Activated naive CD8-positive, alpha-beta T cell treated with anti-CD3 and anti-CD28 coated beads, Interleukin-2, amount 10 ng/mL, durations not matched to agents 7 days and 5 days (primary cell): ENCODE measurements at regions not wholly inside any gene's neighbourhood (a gene's known extent, or its start where the extent isn't known, plus 50 kb on each side); places are given as distances from the start of the nearest gene placed in this dataset.

ENCODE experiments used
- ATAC-seq: fragments of 150-1000 bp; cut with Tn5 transposase; one replicate; pipeline ENCODE4 v1.10.0; 2021; ENCODE audit warnings: low read depth, moderate library complexity
- POLR2A ChIA-PET: fragments of 350-600 bp; sonication (Branson Sonifier 250); formaldehyde crosslinking; loops from one replicate; lab custom pipeline; 2021; ENCODE audit warnings: antibody characterized with exemption; lab: Charles Lee
- DNase-seq: peaks from one replicate; pipeline ENCODE4 v3.0.0; 2021
- H3K27ac Mint-ChIP-seq: one replicate; pipeline ENCODE4 v1.8.0; 2022; ENCODE audit warnings: mild to moderate bottlenecking, mixed read lengths
- H3K27me3 Mint-ChIP-seq: one replicate; pipeline ENCODE4 v1.8.0; 2022; ENCODE audit warnings: mild to moderate bottlenecking, moderate library complexity, mixed read lengths
- H3K36me3 Mint-ChIP-seq: one replicate; pipeline ENCODE4 v1.8.0; 2021; ENCODE audit warnings: mild to moderate bottlenecking, mixed read lengths
- H3K4me1 Mint-ChIP-seq: one replicate; pipeline ENCODE4 v1.8.0; 2021; ENCODE audit warnings: mixed read lengths
- H3K4me3 Mint-ChIP-seq: one replicate; pipeline ENCODE4 v1.8.0; 2022; ENCODE audit warnings: mild to moderate bottlenecking, moderate library complexity, mixed read lengths
- H3K9me3 Mint-ChIP-seq: one replicate; pipeline ENCODE4 v1.8.0; 2021; ENCODE audit warnings: mixed read lengths

GRCh38 chr18:4593459-4593858 lies 138.4 kb upstream of the DLGAP1 start:
- Mint-ChIP-seq H3K9me3 (peaks cover 3% of the 10 kb centered on the region), H3K4me3 (no peak overlapping the region), H3K27ac (no peak overlapping the region), H3K27me3 (no peaks in the 10 kb centered on the region), H3K36me3 (no peaks in the 10 kb centered on the region), H3K4me1 (no peaks in the 10 kb centered on the region)
- DNase-seq (no peak), ATAC-seq (no peak)
- POLR2A ChIA-PET = no interaction called here

GRCh38 chr18:4589056-4589800 lies 134.1 kb upstream of the DLGAP1 start:
- Mint-ChIP-seq H3K4me3 (no peak overlapping the region), H3K9me3 (peaks cover 3% of the 10 kb centered on the region), H3K27ac (no peak overlapping the region), H3K4me1 (no peaks in the 10 kb centered on the region), H3K27me3 (no peaks in the 10 kb centered on the region), H3K36me3 (no peaks in the 10 kb centered on the region)
- no peak for ATAC-seq
- no peak for DNase-seq
- POLR2A ChIA-PET = no interaction called here

GRCh38 chr18:4587204-4587603 lies 132.1 kb upstream of the DLGAP1 start:
- H3K27ac Mint-ChIP-seq = no peak overlapping the region
- no peaks in the 10 kb centered on the region for H3K27me3 Mint-ChIP-seq
- POLR2A ChIA-PET = no interaction called here
- no peaks in the 10 kb centered on the region for H3K36me3 Mint-ChIP-seq
- H3K4me3 Mint-ChIP-seq = no peak overlapping the region
- DNase-seq (no peak), ATAC-seq (no peak)
- no peaks in the 10 kb centered on the region for H3K4me1 Mint-ChIP-seq
- peaks cover 3% of the 10 kb centered on the region for H3K9me3 Mint-ChIP-seq

DNA sequence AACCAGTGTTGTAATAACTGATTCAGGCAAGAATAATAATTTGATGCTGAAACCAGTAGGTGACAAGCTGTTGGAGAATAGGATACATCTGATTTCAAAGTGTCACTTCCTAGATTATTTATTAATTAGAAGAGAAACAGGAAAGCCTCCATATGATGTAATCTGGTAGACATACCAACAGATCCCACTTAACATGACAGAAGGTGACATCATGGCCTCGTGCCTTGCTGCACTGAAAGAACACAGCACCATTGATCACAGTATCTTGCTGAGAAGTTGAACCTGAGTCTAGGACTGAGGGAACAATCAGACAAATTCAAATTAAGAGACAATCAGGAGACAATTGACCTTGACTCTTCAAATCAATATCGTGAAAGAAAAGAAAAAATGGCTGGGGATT lies 131.6 kb upstream of the DLGAP1 start:
- no peaks in the 10 kb centered on the region for H3K36me3 Mint-ChIP-seq
- POLR2A ChIA-PET = no interaction called here
- H3K27me3 Mint-ChIP-seq = no peaks in the 10 kb centered on the region
- no peak overlapping the region for H3K27ac Mint-ChIP-seq
- ATAC-seq (no peak), DNase-seq (no peak)
- H3K9me3 Mint-ChIP-seq = peaks cover 6% of the 10 kb centered on the region
- H3K4me1 Mint-ChIP-seq = no peaks in the 10 kb centered on the region
- H3K4me3 Mint-ChIP-seq = no peak overlapping the region

GRCh38 chr18:4582431-4583335 lies 127.6 kb upstream of the DLGAP1 start:
- peaks cover 5% of the 10 kb centered on the region for H3K9me3 Mint-ChIP-seq
- no peak overlapping the region for H3K27ac Mint-ChIP-seq

DNA sequence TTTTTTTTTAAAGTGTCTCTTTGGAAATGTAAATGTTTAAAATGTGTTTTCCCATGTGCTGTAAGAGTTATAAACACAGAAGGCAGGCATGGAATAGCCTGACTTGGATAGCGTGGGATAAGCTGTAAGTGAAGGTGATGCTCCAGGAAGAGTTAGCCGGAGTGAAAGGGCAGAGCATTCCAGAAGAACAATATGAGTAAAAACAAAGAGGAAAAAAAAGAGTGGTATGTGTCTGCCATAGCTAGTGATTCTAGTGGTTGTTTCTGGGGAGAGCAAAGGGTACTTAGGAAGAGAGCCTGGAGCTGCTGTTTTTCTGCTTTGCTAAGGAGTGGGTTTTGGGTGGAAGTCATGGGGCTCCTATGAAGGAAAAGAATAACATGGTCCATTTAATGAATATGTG lies 126.9 kb upstream of the DLGAP1 start:
- DNase-seq (no peak), ATAC-seq (no peak)
- H3K27me3 Mint-ChIP-seq = no peaks in the 10 kb centered on the region
- H3K4me3 Mint-ChIP-seq = no peak overlapping the region
- no peak overlapping the region for H3K27ac Mint-ChIP-seq
- no peaks in the 10 kb centered on the region for H3K36me3 Mint-ChIP-seq
- H3K9me3 Mint-ChIP-seq = peaks cover 7% of the 10 kb centered on the region
- no peaks in the 10 kb centered on the region for H3K4me1 Mint-ChIP-seq
- POLR2A ChIA-PET = no interaction called here

More at GRCh38 chr18:4582431-4583335, 127.6 kb upstream of the DLGAP1 start:
- no peak for ATAC-seq
- Mint-ChIP-seq H3K4me1 (no peaks in the 10 kb centered on the region), H3K4me3 (no peak overlapping the region), H3K36me3 (no peaks in the 10 kb centered on the region), H3K27me3 (no peaks in the 10 kb centered on the region)
- DNase-seq = no peak
- POLR2A ChIA-PET = no interaction called here

- H3K4me1 Mint-ChIP-seq = no peaks in the 10 kb centered on the region
- no peak overlapping the region for H3K27ac Mint-ChIP-seq
- no peaks in the 10 kb centered on the region for H3K27me3 Mint-ChIP-seq
- DNase-seq = no peak
- H3K9me3 Mint-ChIP-seq = peaks cover 11% of the 10 kb centered on the region
- no peak overlapping the region for H3K4me3 Mint-ChIP-seq
- no peaks in the 10 kb centered on the region for H3K36me3 Mint-ChIP-seq
- ATAC-seq = no peak
- POLR2A ChIA-PET = no interaction called here
Observed at GRCh38 chr18:4578449-4578848, 123.3 kb upstream of the DLGAP1 start.

GRCh38 chr18:4573735-4574134 lies 118.6 kb upstream of the DLGAP1 start:
- ATAC-seq = no peak
- Mint-ChIP-seq H3K27ac (no peak overlapping the region), H3K9me3 (peaks cover 11% of the 10 kb centered on the region)

DNA sequence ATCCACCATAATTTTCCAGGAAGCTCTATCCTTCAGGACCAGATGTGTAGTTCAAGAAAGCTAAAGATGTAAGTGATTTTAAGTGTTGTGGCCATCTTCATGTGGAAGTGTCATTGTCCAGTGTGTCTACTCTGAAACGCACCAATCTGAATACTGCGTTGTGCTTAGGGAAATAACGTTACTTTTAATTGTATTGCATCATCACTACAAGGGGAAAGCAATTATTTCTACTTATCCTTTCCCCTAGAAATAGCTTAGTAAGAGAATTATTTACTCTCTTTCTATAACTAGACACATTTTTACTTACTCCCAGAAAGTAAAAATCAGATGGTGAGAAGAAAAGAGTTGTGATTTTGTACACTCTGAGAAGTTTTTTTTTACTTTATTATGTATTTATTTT lies 102.4 kb upstream of the DLGAP1 start:
- H3K4me1 Mint-ChIP-seq = no peaks in the 10 kb centered on the region
- H3K27ac Mint-ChIP-seq = no peak overlapping the region
- peaks cover 7% of the 10 kb centered on the region for H3K9me3 Mint-ChIP-seq
- no peaks in the 10 kb centered on the region for H3K36me3 Mint-ChIP-seq
- no peak for ATAC-seq
- H3K27me3 Mint-ChIP-seq = no peaks in the 10 kb centered on the region
- POLR2A ChIA-PET = no interaction called here
- DNase-seq = no peak
- H3K4me3 Mint-ChIP-seq = no peak overlapping the region

More at GRCh38 chr18:4573735-4574134, 118.6 kb upstream of the DLGAP1 start:
- H3K36me3 Mint-ChIP-seq = no peaks in the 10 kb centered on the region
- H3K4me1 Mint-ChIP-seq = no peaks in the 10 kb centered on the region
- POLR2A ChIA-PET = no interaction called here
- H3K27me3 Mint-ChIP-seq = no peaks in the 10 kb centered on the region
- DNase-seq = no peak
- no peak overlapping the region for H3K4me3 Mint-ChIP-seq

GRCh38 chr18:4551001-4551360 lies 95.9 kb upstream of the DLGAP1 start:
- no peaks in the 10 kb centered on the region for H3K4me1 Mint-ChIP-seq

GRCh38 chr18:4549164-4549872 lies 94.2 kb upstream of the DLGAP1 start:
- no peaks in the 10 kb centered on the region for H3K4me1 Mint-ChIP-seq
- H3K36me3 Mint-ChIP-seq = no peaks in the 10 kb centered on the region
- no peak overlapping the region for H3K27ac Mint-ChIP-seq
- H3K4me3 Mint-ChIP-seq = no peak overlapping the region
- DNase-seq (no peak), ATAC-seq (no peak)
- H3K27me3 Mint-ChIP-seq = no peaks in the 10 kb centered on the region
- POLR2A ChIA-PET = no interaction called here
- H3K9me3 Mint-ChIP-seq = peaks cover 2% of the 10 kb centered on the region

More at GRCh38 chr18:4551001-4551360, 95.9 kb upstream of the DLGAP1 start:
- Mint-ChIP-seq H3K9me3 (peaks cover 4% of the 10 kb centered on the region), H3K4me3 (no peak overlapping the region), H3K36me3 (no peaks in the 10 kb centered on the region), H3K27me3 (no peaks in the 10 kb centered on the region), H3K27ac (no peak overlapping the region)
- POLR2A ChIA-PET = no interaction called here
- ATAC-seq = no peak
- no peak for DNase-seq

- DNase-seq (no peak), ATAC-seq (no peak)
- Mint-ChIP-seq H3K27ac (no peak overlapping the region), H3K4me3 (no peak overlapping the region), H3K9me3 (no peaks in the 10 kb centered on the region), H3K4me1 (no peaks in the 10 kb centered on the region), H3K27me3 (no peaks in the 10 kb centered on the region), H3K36me3 (no peaks in the 10 kb centered on the region)
- POLR2A ChIA-PET = no interaction called here
Observed at GRCh38 chr18:4547126-4547525, 92.0 kb upstream of the DLGAP1 start.

- no peak for DNase-seq
- H3K4me3 Mint-ChIP-seq = no peak overlapping the region
- H3K27me3 Mint-ChIP-seq = no peaks in the 10 kb centered on the region
- H3K4me1 Mint-ChIP-seq = no peaks in the 10 kb centered on the region
- no peak for ATAC-seq
- peaks cover 6% of the 10 kb centered on the region for H3K9me3 Mint-ChIP-seq
- no peaks in the 10 kb centered on the region for H3K36me3 Mint-ChIP-seq
- POLR2A ChIA-PET = no interaction called here
- no peak overlapping the region for H3K27ac Mint-ChIP-seq
Observed at GRCh38 chr18:4544142-4544541, 89.0 kb upstream of the DLGAP1 start.
